H1 (cell line): ENCODE measurements at regions not wholly inside any gene's neighbourhood (a gene's known extent, or its start where the extent isn't known, plus 50 kb on each side); places are given as distances from the start of the nearest gene placed in this dataset.

ENCODE experiments used
- CBX8 ChIP-seq: fragments of 300-800, 300-1000 bp; sonication (generic); IDR thresholded peaks from 2 replicates; pipeline ENCODE4 v1.7.1; 2016; ENCODE audit warnings: low read depth, low read length, borderline replicate concordance
- CEBPB ChIP-seq: IDR thresholded peaks from 2 replicates; pipeline ENCODE4 v1.6.1; 2012; ENCODE audit warnings: low read depth, low read length
- CHD7 ChIP-seq: fragments of 300-600 bp; sonication (generic); IDR thresholded peaks from 2 replicates; pipeline ENCODE4 v1.7.1; 2012; ENCODE audit warnings: low read length, moderate library complexity, mild to moderate bottlenecking, inconsistent platforms; ENCODE audit not compliant: insufficient replicate concordance
- KDM4A ChIP-seq: IDR thresholded peaks from one replicate; pipeline ENCODE4 v1.7.1; 2012; ENCODE audit warnings: low read depth, mild to moderate bottlenecking, moderate library complexity, low read length, inconsistent platforms; ENCODE audit not compliant: severe bottlenecking

- TF ChIP-seq CHD7 (no peak), CBX8 (no peak), CEBPB (no peak), KDM4A (no peak)
- TF ChIP-seq, all 59 proteins: peak for 0
Measured at GRCh38 chr10:64795847-64796246, 1274.6 kb downstream of the REEP3 start (continued).
